PC-9 (cell line): ENCODE measurements at regions not wholly inside any gene's neighbourhood (a gene's known extent, or its start where the extent isn't known, plus 50 kb on each side); places are given as distances from the start of the nearest gene placed in this dataset.

Experiments used
- BruUV-seq: library from RNA; stranded (reverse); fragments of 400-500 nt; replicated peaks from 2 replicates; lab custom pipeline; 2021; lab: Mats Ljungman, UMichigan
- CTCF ChIA-PET: fragments of 300-600 bp; sonication (Branson Sonifier 250); formaldehyde crosslinking; loops from one replicate; lab custom pipeline; 2022; ENCODE audit warnings: antibody characterized with exemption; lab: Charles Lee
- POLR2A ChIA-PET: fragments of 300-600 bp; sonication (Branson Sonifier 250); formaldehyde crosslinking; loops from one replicate; lab custom pipeline; 2022; ENCODE audit warnings: antibody characterized with exemption; ENCODE audit not compliant: unreplicated experiment; lab: Charles Lee
- DNase-seq, 2 experiments: peaks; one replicate each; pipeline versions ENCODE4 v3.0.0 to v3.0.0-alpha.2; 2015 to 2022; ENCODE audit warnings: mixed read lengths in 1 of 2
- H2AFZ ChIP-seq: fragments of 200-600 bp; sonication (generic); 2 replicates; pipeline ENCODE4 v1.8.1; 2017; ENCODE audit warnings: antibody characterized with exemption
- H3F3A ChIP-seq: fragments of 200-600 bp; sonication (generic); 2 replicates; pipeline ENCODE4 v1.8.1; 2017; ENCODE audit warnings: antibody characterized with exemption, mild to moderate bottlenecking, low read depth; ENCODE audit not compliant: insufficient read depth
- H3K27ac ChIP-seq: fragments of 200-600 bp; sonication (generic); 2 replicates; pipeline ENCODE4 v1.6.1; 2016; ENCODE audit warnings: mixed run types
- H3K27me3 ChIP-seq: fragments of 200-600 bp; sonication (generic); 2 replicates; pipeline ENCODE4 v1.6.1; 2016; ENCODE audit warnings: low read depth, mixed run types; ENCODE audit not compliant: insufficient read depth
- H3K36me3 ChIP-seq: fragments of 200-600 bp; sonication (generic); 2 replicates; pipeline ENCODE4 v1.6.1; 2016; ENCODE audit warnings: low read depth, mixed run types
- H3K4me1 ChIP-seq: fragments of 200-600 bp; sonication (generic); replicated peaks from 2 replicates; pipeline ENCODE4 v1.6.1; 2016; ENCODE audit warnings: mixed run types; ENCODE audit not compliant: insufficient read depth
- H3K4me2 ChIP-seq: fragments of 200-600 bp; sonication (generic); 2 replicates; pipeline ENCODE4 v1.6.1; 2017; ENCODE audit warnings: mixed run types
- H3K4me3 ChIP-seq: fragments of 200-600 bp; sonication (generic); 2 replicates; pipeline ENCODE4 v1.6.1; 2016; ENCODE audit warnings: mixed run types
- H3K79me2 ChIP-seq: fragments of 200-600 bp; sonication (generic); 2 replicates; pipeline ENCODE4 v1.6.1; 2017; ENCODE audit warnings: low read depth, mixed run types
- H3K9me2 ChIP-seq: fragments of 200-600 bp; sonication (generic); 2 replicates; pipeline ENCODE4 v1.8.1; 2017; ENCODE audit warnings: mild to moderate bottlenecking; ENCODE audit not compliant: insufficient read depth
- H3K9me3 ChIP-seq: fragments of 200-600 bp; sonication (generic); 2 replicates; pipeline ENCODE4 v1.8.1; 2016; ENCODE audit warnings: low read depth; ENCODE audit not compliant: insufficient read depth
- H4K20me1 ChIP-seq: fragments of 200-600 bp; sonication (generic); 2 replicates; pipeline ENCODE4 v1.8.1; 2017; ENCODE audit not compliant: insufficient read depth
- EZH2 ChIP-seq: fragments of 200-600 bp; sonication (generic); IDR thresholded peaks from 2 replicates; pipeline ENCODE4 v1.8.0; 2017; ENCODE audit warnings: antibody characterized with exemption, low read depth
- intact Hi-C: fragments of 100-400 bp; cut with micrococcal nuclease; formaldehyde crosslinking; loops from one replicate; pipeline ENCODE4 v1.10.0; 2022; ENCODE audit not compliant: unreplicated experiment
- TF ChIP-seq, protein P1 (sequence below): fragments of 200-600 bp; sonication (generic); conservative IDR thresholded peaks from 2 replicates; pipeline ENCODE4 v1.6.1; 2017; ENCODE audit warnings: mixed run types, antibody characterized with exemption, mild to moderate bottlenecking, moderate library complexity

DNA sequence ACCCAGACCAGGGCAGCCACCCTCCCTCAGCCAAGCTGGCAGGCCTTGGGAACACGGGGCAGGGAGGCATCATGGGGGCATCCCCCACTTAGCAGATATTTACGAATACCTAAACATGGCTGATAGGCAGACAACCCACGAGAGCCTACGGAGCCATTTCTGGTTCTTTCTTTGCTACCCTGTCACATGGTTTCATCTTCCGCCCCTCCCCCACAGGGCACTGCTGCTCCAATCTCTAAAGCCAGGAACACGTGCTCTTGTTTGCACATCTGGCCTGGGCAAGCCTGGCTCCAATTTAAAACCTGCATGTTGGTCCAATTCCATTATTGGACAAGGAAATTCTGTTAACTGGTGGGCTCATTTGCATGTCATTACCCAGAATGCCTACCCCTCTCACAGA, 447.4 kb upstream of the NR2F2 start:
- H3K4me3 ChIP-seq: no peak overlapping the region
- H4K20me1 ChIP-seq: no peaks in the 10 kb centered on the region
- H3K4me1 ChIP-seq: no peaks in the 10 kb centered on the region
- no peaks in the 10 kb centered on the region for H3K79me2 ChIP-seq
- intact Hi-C loops: no loop called here
- TF ChIP-seq, protein P1, sequence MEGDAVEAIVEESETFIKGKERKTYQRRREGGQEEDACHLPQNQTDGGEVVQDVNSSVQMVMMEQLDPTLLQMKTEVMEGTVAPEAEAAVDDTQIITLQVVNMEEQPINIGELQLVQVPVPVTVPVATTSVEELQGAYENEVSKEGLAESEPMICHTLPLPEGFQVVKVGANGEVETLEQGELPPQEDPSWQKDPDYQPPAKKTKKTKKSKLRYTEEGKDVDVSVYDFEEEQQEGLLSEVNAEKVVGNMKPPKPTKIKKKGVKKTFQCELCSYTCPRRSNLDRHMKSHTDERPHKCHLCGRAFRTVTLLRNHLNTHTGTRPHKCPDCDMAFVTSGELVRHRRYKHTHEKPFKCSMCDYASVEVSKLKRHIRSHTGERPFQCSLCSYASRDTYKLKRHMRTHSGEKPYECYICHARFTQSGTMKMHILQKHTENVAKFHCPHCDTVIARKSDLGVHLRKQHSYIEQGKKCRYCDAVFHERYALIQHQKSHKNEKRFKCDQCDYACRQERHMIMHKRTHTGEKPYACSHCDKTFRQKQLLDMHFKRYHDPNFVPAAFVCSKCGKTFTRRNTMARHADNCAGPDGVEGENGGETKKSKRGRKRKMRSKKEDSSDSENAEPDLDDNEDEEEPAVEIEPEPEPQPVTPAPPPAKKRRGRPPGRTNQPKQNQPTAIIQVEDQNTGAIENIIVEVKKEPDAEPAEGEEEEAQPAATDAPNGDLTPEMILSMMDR: no peak
- TF ChIP-seq EZH2: no peak
- H3F3A ChIP-seq: no peaks in the 10 kb centered on the region
- no peaks in the 10 kb centered on the region for H3K9me2 ChIP-seq
- CTCF ChIA-PET: no interaction called here
- no peak overlapping the region for H3K4me2 ChIP-seq
- no peaks in the 10 kb centered on the region for H3K27me3 ChIP-seq
- POLR2A ChIA-PET: no interaction called here
- no TSS peak for BruUV-seq
- H2AFZ ChIP-seq: no peak overlapping the region
- no peak overlapping the region for H3K27ac ChIP-seq
- H3K9me3 ChIP-seq: no peaks in the 10 kb centered on the region
- H3K36me3 ChIP-seq: no peaks in the 10 kb centered on the region
- DNase-seq: no peak

DNA sequence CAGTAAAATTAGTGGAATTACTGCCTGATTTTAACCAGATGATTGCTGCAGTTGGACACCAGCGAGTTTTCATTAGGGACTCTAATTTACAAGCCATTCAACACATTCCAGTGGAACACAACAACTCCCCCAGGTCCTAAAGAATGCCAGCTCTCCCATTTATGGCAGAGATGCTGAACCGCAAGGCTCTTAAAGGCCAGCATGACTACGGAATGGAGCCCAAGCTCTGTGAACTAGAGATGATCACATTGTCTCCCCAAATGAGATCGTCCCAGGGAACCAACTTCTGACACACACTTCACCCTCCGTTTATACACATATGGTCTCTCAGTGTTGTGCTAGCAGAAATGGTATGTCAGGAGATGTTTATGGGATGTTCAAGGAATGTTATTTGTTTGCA, 446.2 kb upstream of the NR2F2 start:
- H3K36me3 ChIP-seq: no peaks in the 10 kb centered on the region
- no peak overlapping the region for H3K4me3 ChIP-seq
- H4K20me1 ChIP-seq: no peaks in the 10 kb centered on the region
- no peaks in the 10 kb centered on the region for H3K9me3 ChIP-seq
- no peaks in the 10 kb centered on the region for H3F3A ChIP-seq
- H3K9me2 ChIP-seq: no peaks in the 10 kb centered on the region
- ChIA-PET CTCF (no interaction called here), POLR2A (no interaction called here)
- H2AFZ ChIP-seq: no peak overlapping the region
- DNase-seq: no peak
- H3K27ac ChIP-seq: no peak overlapping the region
- intact Hi-C loops: no loop called here
- no peaks in the 10 kb centered on the region for H3K79me2 ChIP-seq
- no peak overlapping the region for H3K4me2 ChIP-seq
- no TSS peak for BruUV-seq
- TF ChIP-seq, protein P1: no peak
- no peak for TF ChIP-seq EZH2
- H3K27me3 ChIP-seq: no peaks in the 10 kb centered on the region
- no peaks in the 10 kb centered on the region for H3K4me1 ChIP-seq

DNA sequence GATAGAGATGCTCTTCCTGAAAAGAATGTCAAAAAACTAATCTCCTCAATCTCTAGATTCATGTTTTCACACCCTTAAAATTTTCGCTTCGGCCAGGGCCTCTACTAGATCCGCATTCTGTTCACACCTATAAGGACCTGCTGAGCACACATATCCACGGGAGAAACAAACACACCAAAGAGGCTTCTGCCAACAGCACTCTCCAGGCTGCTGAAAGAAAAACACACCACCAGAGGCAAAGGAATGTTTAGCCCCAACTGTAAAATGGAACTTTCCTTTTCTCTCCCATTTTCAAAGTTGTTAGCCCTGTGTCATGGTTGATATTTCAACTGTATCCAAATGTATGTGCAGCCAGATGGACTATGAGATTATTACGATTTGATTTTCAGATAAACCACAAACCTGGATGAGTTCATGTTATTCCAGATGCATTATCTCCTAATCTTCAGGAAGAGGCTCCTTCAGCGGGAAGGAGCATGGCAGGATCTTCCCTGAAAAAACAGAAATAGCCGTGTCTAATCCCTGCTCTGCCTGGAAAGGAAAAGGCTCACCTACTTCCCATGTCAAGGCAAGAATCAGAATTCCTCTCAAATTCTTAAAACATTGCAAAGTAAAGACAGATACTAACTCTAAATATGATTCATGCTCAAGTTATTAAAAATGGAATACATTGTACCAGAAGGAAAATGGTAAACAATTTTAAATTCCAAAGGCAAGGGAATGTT, 442.7 kb upstream of the NR2F2 start:
- no peaks in the 10 kb centered on the region for H3F3A ChIP-seq
- no peaks in the 10 kb centered on the region for H3K9me2 ChIP-seq
- no peak for DNase-seq
- H2AFZ ChIP-seq: no peak overlapping the region
- H3K4me3 ChIP-seq: no peak overlapping the region
- no peaks in the 10 kb centered on the region for H4K20me1 ChIP-seq
- ChIA-PET POLR2A (no interaction called here), CTCF (no interaction called here)
- TF ChIP-seq, protein P1: no peak
- no peak for TF ChIP-seq EZH2
- no TSS peak for BruUV-seq
- no peaks in the 10 kb centered on the region for H3K27me3 ChIP-seq
- intact Hi-C loops: no loop called here
- no peaks in the 10 kb centered on the region for H3K79me2 ChIP-seq
- H3K9me3 ChIP-seq: no peaks in the 10 kb centered on the region
- H3K4me1 ChIP-seq: no peaks in the 10 kb centered on the region
- no peaks in the 10 kb centered on the region for H3K36me3 ChIP-seq
- H3K4me2 ChIP-seq: no peak overlapping the region
- no peak overlapping the region for H3K27ac ChIP-seq
